Renal cortex interstitium (tissue), 11 donors: ENCODE measurements at regions not wholly inside any gene's neighbourhood (a gene's known extent, or its start where the extent isn't known, plus 50 kb on each side); places are given as distances from the start of the nearest gene placed in this dataset.

Source experiments
- DNase-seq, 11 donors: peaks; one replicate each; pipeline ENCODE4 v3.0.0-alpha.2; 2013; ENCODE audit warnings: low read depth in 9 of 11, low spot score in 4 of 11; ENCODE audit errors: extremely low read depth in 1 of 11

- no peak for DNase-seq
These were observed 466.4 kb downstream of the ZNF608 start for GRCh38 chr5:124280079-124280478.

GRCh38 chr5:124279146-124279876 lies 467.1 kb downstream of the ZNF608 start:
- DNase-seq: no peak

- DNase-seq: no peak
These were observed 467.8 kb downstream of the ZNF608 start for GRCh38 chr5:124278636-124279035.

GRCh38 chr5:124277767-124278545 lies 468.5 kb downstream of the ZNF608 start:
- DNase-seq: no peak

GRCh38 chr5:124276166-124276565 lies 470.3 kb downstream of the ZNF608 start:
- DNase-seq: no peak

- no peak for DNase-seq
These were observed 471.5 kb downstream of the ZNF608 start for GRCh38 chr5:124274949-124275348.

- no peak for DNase-seq
These were observed 481.9 kb downstream of the ZNF608 start for GRCh38 chr5:124264499-124264898.

GRCh38 chr5:124263680-124264491 lies 482.6 kb downstream of the ZNF608 start:
- DNase-seq: peak in 1 of 11 donors; percentile 27

- DNase-seq: no peak
These were observed 483.4 kb downstream of the ZNF608 start for GRCh38 chr5:124262991-124263571.

- no peak for DNase-seq
These were observed 484.0 kb downstream of the ZNF608 start for GRCh38 chr5:124262470-124262869.

- no peak for DNase-seq
These were observed 484.6 kb downstream of the ZNF608 start for GRCh38 chr5:124261848-124262247.

- DNase-seq: no peak
These were observed 485.4 kb downstream of the ZNF608 start for GRCh38 chr5:124260921-124261515.

- DNase-seq: no peak
These were observed 487.4 kb downstream of the ZNF608 start for GRCh38 chr5:124259017-124259416.

GRCh38 chr5:124257048-124257447 lies 489.4 kb downstream of the ZNF608 start:
- no peak for DNase-seq

- DNase-seq: no peak
These were observed 493.1 kb downstream of the ZNF608 start for GRCh38 chr5:124253203-124253810.

- no peak for DNase-seq
These were observed 493.7 kb downstream of the ZNF608 start for GRCh38 chr5:124252747-124253146.

- no peak for DNase-seq
These were observed 494.2 kb downstream of the ZNF608 start for GRCh38 chr5:124252191-124252638.

GRCh38 chr5:124245276-124245675 lies 501.2 kb downstream of the ZNF608 start:
- no peak for DNase-seq

GRCh38 chr5:124240732-124241131 lies 505.7 kb downstream of the ZNF608 start:
- no peak for DNase-seq
